CD4-positive, alpha-beta T cell (primary cell): ENCODE measurements at regions not wholly inside any gene's neighbourhood (a gene's known extent, or its start where the extent isn't known, plus 50 kb on each side); places are given as distances from the start of the nearest gene placed in this dataset.

Experiments
- ATAC-seq: fragments of 200-7000 bp; cut with Tn5 transposase; one replicate; pipeline ENCODE4 v1.10.0; 2022; ENCODE audit warnings: mild to moderate bottlenecking; ENCODE audit not compliant: poor library complexity
- CTCF ChIA-PET: fragments of 350-600 bp; sonication (Branson Sonifier 250); formaldehyde crosslinking; loops from one replicate; lab custom pipeline; 2021; ENCODE audit warnings: antibody characterized with exemption, inconsistent platforms; lab: Charles Lee
- POLR2A ChIA-PET: fragments of 350-600 bp; sonication (Branson Sonifier 250); formaldehyde crosslinking; loops from one replicate; lab custom pipeline; 2021; ENCODE audit warnings: antibody characterized with exemption, inconsistent platforms; lab: Charles Lee
- DNase-seq, 14 experiments: peaks; one replicate each; pipeline ENCODE4 v3.0.0-alpha.2; 2013 to 2020; ENCODE audit warnings: mixed read lengths in 2 of 14
- H3K27ac ChIP-seq, 2 donors: one replicate each; pipeline versions ENCODE4 v1.5.1 to v1.7.0; 2013; ENCODE audit warnings: low read length in 2 of 2, low read depth in 1 of 2, mild to moderate bottlenecking in 1 of 2
- H3K27me3 ChIP-seq, 2 experiments: 1 replicate in 1 of 2; 2 replicates in 1 of 2; pipeline versions ENCODE4 v1.6.1 to v1.7.0; 2013; ENCODE audit warnings: low read length in 2 of 2, control low read depth in 1 of 2, mild to moderate bottlenecking in 1 of 2, moderate library complexity in 1 of 2; ENCODE audit not compliant: insufficient read depth in 2 of 2, control insufficient read depth in 1 of 2
- H3K36me3 ChIP-seq: one replicate; pipeline ENCODE4 v1.6.1; 2013; ENCODE audit warnings: low read length, control low read depth; ENCODE audit not compliant: insufficient read depth
- H3K4me1 ChIP-seq: one replicate; pipeline ENCODE4 v1.6.1; 2013; ENCODE audit warnings: low read length, control low read depth; ENCODE audit not compliant: insufficient read depth
- H3K4me3 ChIP-seq: one replicate; pipeline ENCODE4 v1.5.1; 2013; ENCODE audit warnings: mild to moderate bottlenecking, low read length, moderate library complexity
- H3K9me3 ChIP-seq, 2 experiments: 1 replicate in 1 of 2; 2 replicates in 1 of 2; pipeline versions ENCODE4 v1.6.1 to v1.7.0; 2013; ENCODE audit warnings: low read length in 2 of 2, mild to moderate bottlenecking in 2 of 2, control low read depth in 1 of 2, moderate library complexity in 1 of 2; ENCODE audit not compliant: control insufficient read depth in 1 of 2, insufficient read depth in 1 of 2
- H3K27ac Mint-ChIP-seq: one replicate; pipeline ENCODE4 v1.8.0; 2020; ENCODE audit warnings: mixed read lengths
- H3K27me3 Mint-ChIP-seq: one replicate; pipeline ENCODE4 v1.8.0; 2021; ENCODE audit warnings: mixed read lengths
- H3K36me3 Mint-ChIP-seq: one replicate; pipeline ENCODE4 v1.8.0; 2021; ENCODE audit warnings: low read depth, mixed read lengths
- H3K4me1 Mint-ChIP-seq: one replicate; pipeline ENCODE4 v1.8.0; 2021; ENCODE audit warnings: low read depth, mixed read lengths
- H3K4me3 Mint-ChIP-seq: one replicate; pipeline ENCODE4 v1.8.0; 2020; ENCODE audit warnings: mild to moderate bottlenecking, mixed read lengths
- H3K9me3 Mint-ChIP-seq: one replicate; pipeline ENCODE4 v1.8.0; 2020; ENCODE audit warnings: mixed read lengths
- CTCF ChIP-seq: fragments of 200-600 bp; IDR thresholded peaks from one replicate; pipeline ENCODE4 v1.8.0; 2022; ENCODE audit warnings: antibody characterized with exemption, mild to moderate bottlenecking
- intact Hi-C, 2 experiments: fragments of 100-400 bp; cut with DNase I in 1 of 2; cut with micrococcal nuclease in 1 of 2; formaldehyde crosslinking; loops; one replicate each; pipeline versions ENCODE4 v1.15.1 to v1.9.0; 2023 to 2025; cut with DNase I, micrococcal nuclease

- no peaks in the 10 kb centered on the region for H3K4me1 ChIP-seq
- no peaks in the 10 kb centered on the region for H3K9me3 Mint-ChIP-seq
- no peak for ATAC-seq
- H3K4me3 ChIP-seq, result no peak overlapping the region
- no peak for DNase-seq
- intact Hi-C loops, result no loop called here
- TF ChIP-seq CTCF, result no peak
- H3K4me3 Mint-ChIP-seq, result no peak overlapping the region
- H3K36me3 Mint-ChIP-seq, result no peaks in the 10 kb centered on the region
- ChIA-PET CTCF (no interaction called here), POLR2A (no interaction called here)
- H3K27me3 Mint-ChIP-seq, result no peaks in the 10 kb centered on the region
- no peaks in the 10 kb centered on the region for H3K27me3 ChIP-seq
- no peaks in the 10 kb centered on the region for H3K4me1 Mint-ChIP-seq
- H3K27ac Mint-ChIP-seq, result no peak overlapping the region
- H3K27ac ChIP-seq, result no peak overlapping the region
- no peaks in the 10 kb centered on the region for H3K36me3 ChIP-seq
- peaks cover 0 to 4% of the 10 kb centered on the region in 2 experiments for H3K9me3 ChIP-seq
Measured at GRCh38 chr6:91278416-91278815, 691.5 kb upstream of the MAP3K7 start.

GRCh38 chr6:91276315-91276714 lies 689.4 kb upstream of the MAP3K7 start:
- no peaks in the 10 kb centered on the region for H3K4me1 ChIP-seq
- H3K4me3 ChIP-seq, result no peak overlapping the region
- no peak for DNase-seq
- H3K36me3 Mint-ChIP-seq, result no peaks in the 10 kb centered on the region
- H3K27ac Mint-ChIP-seq, result no peak overlapping the region
- H3K27me3 Mint-ChIP-seq, result no peaks in the 10 kb centered on the region
- H3K9me3 Mint-ChIP-seq, result no peaks in the 10 kb centered on the region
- ATAC-seq, result no peak
- no peaks in the 10 kb centered on the region for H3K4me1 Mint-ChIP-seq
- no peaks in the 10 kb centered on the region for H3K27me3 ChIP-seq
- H3K27ac ChIP-seq, result no peak overlapping the region
- ChIA-PET POLR2A (no interaction called here), CTCF (no interaction called here)
- no peak for TF ChIP-seq CTCF
- peaks cover 0 to 14% of the 10 kb centered on the region in 2 experiments for H3K9me3 ChIP-seq
- no peaks in the 10 kb centered on the region for H3K36me3 ChIP-seq
- intact Hi-C loops, result no loop called here
- no peak overlapping the region for H3K4me3 Mint-ChIP-seq

DNA sequence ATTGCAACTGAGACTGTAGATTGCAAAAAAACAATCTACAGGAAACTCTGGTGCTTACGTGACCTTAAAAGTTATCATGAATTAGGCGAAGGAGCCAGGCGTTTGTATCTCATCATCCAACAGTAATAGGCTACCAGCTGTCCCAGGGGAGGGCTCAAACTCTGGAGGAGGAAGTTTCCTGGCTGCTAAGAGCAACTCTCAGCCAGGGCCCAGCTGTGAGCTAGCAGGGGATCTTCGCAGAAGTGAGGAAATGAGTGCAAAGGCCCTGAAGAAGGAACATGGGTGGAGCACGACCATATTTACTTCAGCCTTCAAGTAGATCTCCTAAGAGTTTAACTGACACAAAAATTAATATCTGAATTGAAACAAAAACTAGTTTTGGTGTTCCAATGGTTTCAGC lies 686.9 kb upstream of the MAP3K7 start:
- Mint-ChIP-seq H3K27ac (no peak overlapping the region), H3K9me3 (no peaks in the 10 kb centered on the region), H3K4me1 (no peaks in the 10 kb centered on the region), H3K27me3 (no peaks in the 10 kb centered on the region), H3K36me3 (no peaks in the 10 kb centered on the region), H3K4me3 (no peak overlapping the region)
- Histone ChIP-seq H3K27me3 (no peaks in the 10 kb centered on the region), H3K36me3 (no peaks in the 10 kb centered on the region), H3K9me3 (peaks cover 0 to 22% of the 10 kb centered on the region in 2 experiments), H3K27ac (no peak overlapping the region), H3K4me3 (no peak overlapping the region), H3K4me1 (no peaks in the 10 kb centered on the region)
- intact Hi-C loops, result no loop called here
- no peak for TF ChIP-seq CTCF
- ATAC-seq, result no peak
- no peak for DNase-seq
- POLR2A ChIA-PET, result no interaction called here
- CTCF ChIA-PET, result no interaction called here
